Ovary (tissue), 3 donors: ENCODE measurements at regions not wholly inside any gene's neighbourhood (a gene's known extent, or its start where the extent isn't known, plus 50 kb on each side); places are given as distances from the start of the nearest gene placed in this dataset.

Experiments
- EP300 ChIP-seq: sonication (generic); formaldehyde crosslinking; IDR thresholded peaks from one replicate; pipeline ENCODE4 v1.6.1; 2017; ENCODE audit warnings: antibody characterized with exemption
- POLR2A ChIP-seq: fragments of 450-650 bp; IDR thresholded peaks from one replicate; pipeline ENCODE4 v1.6.1; 2017; ENCODE audit warnings: antibody characterized with exemption, mild to moderate bottlenecking, moderate library complexity
- TF ChIP-seq, protein P1 (sequence below), 3 donors: fragments of 450-650 bp in 2 of 3; fragments of 200-600 bp in 1 of 3; IDR thresholded peaks; one replicate each; pipeline versions ENCODE4 v1.5.1 to v1.8.0; 2016 to 2022; ENCODE audit warnings: antibody characterized with exemption in 3 of 3, mild to moderate bottlenecking in 1 of 3
- donor health status: DM: no; HTN: no; CAD: no.

- TF ChIP-seq POLR2A (no peak), EP300 (no peak)
- TF ChIP-seq, protein P1, sequence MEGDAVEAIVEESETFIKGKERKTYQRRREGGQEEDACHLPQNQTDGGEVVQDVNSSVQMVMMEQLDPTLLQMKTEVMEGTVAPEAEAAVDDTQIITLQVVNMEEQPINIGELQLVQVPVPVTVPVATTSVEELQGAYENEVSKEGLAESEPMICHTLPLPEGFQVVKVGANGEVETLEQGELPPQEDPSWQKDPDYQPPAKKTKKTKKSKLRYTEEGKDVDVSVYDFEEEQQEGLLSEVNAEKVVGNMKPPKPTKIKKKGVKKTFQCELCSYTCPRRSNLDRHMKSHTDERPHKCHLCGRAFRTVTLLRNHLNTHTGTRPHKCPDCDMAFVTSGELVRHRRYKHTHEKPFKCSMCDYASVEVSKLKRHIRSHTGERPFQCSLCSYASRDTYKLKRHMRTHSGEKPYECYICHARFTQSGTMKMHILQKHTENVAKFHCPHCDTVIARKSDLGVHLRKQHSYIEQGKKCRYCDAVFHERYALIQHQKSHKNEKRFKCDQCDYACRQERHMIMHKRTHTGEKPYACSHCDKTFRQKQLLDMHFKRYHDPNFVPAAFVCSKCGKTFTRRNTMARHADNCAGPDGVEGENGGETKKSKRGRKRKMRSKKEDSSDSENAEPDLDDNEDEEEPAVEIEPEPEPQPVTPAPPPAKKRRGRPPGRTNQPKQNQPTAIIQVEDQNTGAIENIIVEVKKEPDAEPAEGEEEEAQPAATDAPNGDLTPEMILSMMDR (IDR thresholded peaks at IDR 0.05) = no peak
Observed at GRCh38 chr2:65749545-65749944, 317.1 kb upstream of the SPRED2 start.
